ENCODE measurements at regions not wholly inside any gene's neighbourhood (a gene's known extent, or its start where the extent isn't known, plus 50 kb on each side); places are given as distances from the start of the nearest gene placed in this dataset.

- no peak for DNase-seq
Measured at GRCh38 chr2:29974086-29974485, 52.7 kb upstream of the ALK start.

GRCh38 chr2:29977284-29977683 lies 55.9 kb upstream of the ALK start:
- DNase-seq, result no peak

- DNase-seq, result no peak
Measured at GRCh38 chr2:29981402-29981801, 60.0 kb upstream of the ALK start.

GRCh38 chr2:29983308-29983707 lies 61.9 kb upstream of the ALK start:
- DNase-seq, result no peak

GRCh38 chr2:29987146-29987545 lies 65.8 kb upstream of the ALK start:
- DNase-seq, result no peak

- no peak for DNase-seq
Measured at GRCh38 chr2:29990129-29990528, 68.7 kb upstream of the ALK start.

- DNase-seq, result no peak
Measured at GRCh38 chr2:29991086-29991485, 69.7 kb upstream of the ALK start.

GRCh38 chr2:29995241-29995640 lies 73.9 kb upstream of the ALK start:
- DNase-seq, result no peak

GRCh38 chr2:30003128-30003527 lies 81.7 kb upstream of the ALK start:
- no peak for DNase-seq

GRCh38 chr2:30022444-30023071 lies 101.2 kb upstream of the ALK start:
- no peak for DNase-seq

GRCh38 chr2:30024281-30024680 lies 102.9 kb upstream of the ALK start:
- DNase-seq, result no peak

- no peak for DNase-seq
Measured at GRCh38 chr2:30026091-30027055, 105.0 kb upstream of the ALK start.

GRCh38 chr2:30029804-30030203 lies 108.4 kb upstream of the ALK start:
- no peak for DNase-seq

- no peak for DNase-seq
Measured at GRCh38 chr2:30030361-30030760, 109.0 kb upstream of the ALK start.

GRCh38 chr2:30031184-30031583 lies 109.8 kb upstream of the ALK start:
- no peak for DNase-seq

- DNase-seq, result no peak
Measured at GRCh38 chr2:30034052-30034775, 112.6 kb upstream of the YPEL5 start.

GRCh38 chr2:30037016-30037415 lies 109.8 kb upstream of the YPEL5 start:
- DNase-seq, result no peak

GRCh38 chr2:30038419-30038818 lies 108.4 kb upstream of the YPEL5 start:
- DNase-seq, result no peak

- DNase-seq, result no peak
Measured at GRCh38 chr2:30039101-30039500, 107.7 kb upstream of the YPEL5 start.

GRCh38 chr2:30040147-30040546 lies 106.7 kb upstream of the YPEL5 start:
- DNase-seq, result no peak

- DNase-seq, result no peak
Measured at GRCh38 chr2:30041884-30042283, 104.9 kb upstream of the YPEL5 start.

- DNase-seq, result no peak
Measured at GRCh38 chr2:30046396-30046795, 100.4 kb upstream of the YPEL5 start.

GRCh38 chr2:30046979-30047378 lies 99.8 kb upstream of the YPEL5 start:
- DNase-seq, result no peak
